HG02759 (cell line): ENCODE measurements at regions not wholly inside any gene's neighbourhood (a gene's known extent, or its start where the extent isn't known, plus 50 kb on each side); places are given as distances from the start of the nearest gene placed in this dataset.
"Not testable (repeated sequence)": the region's sequence is repeated elsewhere in the genome, so short reads cannot be mapped to it uniquely, and the experiment has no call there.

ENCODE experiments used
- ATAC-seq: cut with Tn5 transposase; IDR thresholded peaks from one replicate; pipeline ENCODE4 v1.9.1; 2021; ENCODE audit warnings: mild to moderate bottlenecking, moderate library complexity; ENCODE audit not compliant: unreplicated experiment

GRCh38 chr12:74676955-74677354, 139.3 kb downstream of the ATXN7L3B start:
- ATAC-seq, result not testable (repeated sequence)

GRCh38 chr12:74685385-74685784, 147.8 kb downstream of the ATXN7L3B start:
- no peak for ATAC-seq

- no peak for ATAC-seq
These were observed 151.5 kb downstream of the ATXN7L3B start for GRCh38 chr12:74689071-74689655.

- no peak for ATAC-seq
These were observed 152.3 kb downstream of the ATXN7L3B start for GRCh38 chr12:74689929-74690328.

GRCh38 chr12:74719447-74719846, 181.8 kb downstream of the ATXN7L3B start:
- no peak for ATAC-seq

- no peak for ATAC-seq
These were observed 185.1 kb downstream of the ATXN7L3B start for GRCh38 chr12:74722709-74723108.

GRCh38 chr12:74725154-74725553, 187.5 kb downstream of the ATXN7L3B start:
- no peak for ATAC-seq

GRCh38 chr12:74728006-74728405, 190.4 kb downstream of the ATXN7L3B start:
- ATAC-seq, result no peak

GRCh38 chr12:74732164-74732784, 194.6 kb downstream of the ATXN7L3B start:
- no peak for ATAC-seq

GRCh38 chr12:74732826-74733225, 195.2 kb downstream of the ATXN7L3B start:
- no peak for ATAC-seq

GRCh38 chr12:74741112-74741511, 203.5 kb downstream of the ATXN7L3B start:
- no peak for ATAC-seq

GRCh38 chr12:74747305-74747704, 209.7 kb downstream of the ATXN7L3B start:
- ATAC-seq, result no peak

- ATAC-seq, result no peak
These were observed 213.8 kb downstream of the ATXN7L3B start for GRCh38 chr12:74751441-74751840.

GRCh38 chr12:74752215-74752614, 214.6 kb downstream of the ATXN7L3B start:
- no peak for ATAC-seq

- ATAC-seq, result no peak
These were observed 232.9 kb downstream of the ATXN7L3B start for GRCh38 chr12:74770552-74770951.

GRCh38 chr12:74775276-74775675, 237.6 kb downstream of the ATXN7L3B start:
- ATAC-seq, result no peak

- no peak for ATAC-seq
These were observed 238.7 kb downstream of the ATXN7L3B start for GRCh38 chr12:74776378-74776777.

GRCh38 chr12:74780182-74780849, 242.7 kb downstream of the ATXN7L3B start:
- ATAC-seq, result no peak

GRCh38 chr12:74780850-74781241, 243.2 kb downstream of the ATXN7L3B start:
- not testable (repeated sequence) for ATAC-seq

- no peak for ATAC-seq
These were observed 244.4 kb downstream of the ATXN7L3B start for GRCh38 chr12:74781991-74782485.

GRCh38 chr12:74790931-74791330, 253.3 kb downstream of the ATXN7L3B start:
- ATAC-seq, result no peak

GRCh38 chr12:74791365-74791764, 253.7 kb downstream of the ATXN7L3B start:
- ATAC-seq, result no peak
